BLaER1 treated with 17β-estradiol and CSF1 and Interleukin-3, amounts not matched to agents 10 nM and 100 nM (cell line): ENCODE measurements at regions not wholly inside any gene's neighbourhood (a gene's known extent, or its start where the extent isn't known, plus 50 kb on each side); places are given as distances from the start of the nearest gene placed in this dataset.
"Not testable (repeated sequence)": the region's sequence is repeated elsewhere in the genome, so short reads cannot be mapped to it uniquely, and the experiment has no call there.

Experiments
- H3K27ac ChIP-seq, 11 experiments: shearing (Covaris generic); formaldehyde crosslinking; 2 replicates each; pipeline ENCODE4 v1.8.1; 2022
- H3K27me3 ChIP-seq, 11 experiments: shearing (Covaris generic); formaldehyde crosslinking; 2 replicates each; pipeline ENCODE4 v1.8.1; 2022
- H3K36me3 ChIP-seq, 11 experiments: shearing (Covaris generic); formaldehyde crosslinking; 2 replicates each; pipeline ENCODE4 v1.8.1; 2022
- H3K4me1 ChIP-seq, 10 experiments: shearing (Covaris generic); formaldehyde crosslinking; 2 replicates each; pipeline ENCODE4 v1.8.1; 2022
- H3K4me2 ChIP-seq, 11 experiments: shearing (Covaris generic); formaldehyde crosslinking; 2 replicates each; pipeline ENCODE4 v1.8.1; 2022
- H3K4me3 ChIP-seq, 10 experiments: shearing (Covaris generic); formaldehyde crosslinking; 2 replicates each; pipeline ENCODE4 v1.8.1; 2022
- H3K9ac ChIP-seq, 11 experiments: shearing (Covaris generic); formaldehyde crosslinking; 2 replicates each; pipeline ENCODE4 v1.8.1; 2022
- H3K9me3 ChIP-seq, 11 experiments: shearing (Covaris generic); formaldehyde crosslinking; replicated peaks in 1 of 11; 2 replicates each; pipeline ENCODE4 v1.8.1; 2022
- H4K20me1 ChIP-seq, 11 experiments: shearing (Covaris generic); formaldehyde crosslinking; 2 replicates each; pipeline ENCODE4 v1.8.1; 2022
- Cebpa-rat ChIP-seq, 11 experiments: shearing (Covaris generic); IDR thresholded peaks; 2 replicates each; pipeline ENCODE4 v1.8.1; 2022

DNA sequence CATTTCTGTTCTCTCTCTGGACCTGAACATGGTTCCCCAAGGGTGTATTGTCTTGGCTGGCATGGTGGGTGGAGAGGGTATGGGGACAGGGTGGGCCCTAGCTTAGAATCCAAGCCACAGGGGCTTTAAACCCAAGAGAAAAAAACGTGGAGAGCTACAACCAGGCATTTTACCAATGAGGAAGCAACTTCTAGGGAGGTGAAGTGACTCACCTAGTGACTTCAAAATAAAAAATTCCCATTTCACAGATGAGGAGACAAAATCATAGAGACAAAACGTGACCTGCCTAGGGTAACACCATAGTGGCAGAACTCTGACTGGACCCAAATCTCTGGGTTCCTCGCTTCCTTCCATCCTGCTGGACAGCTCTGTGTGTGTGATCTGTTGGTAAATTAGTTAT is 216.8 kb downstream of the RPLP1 start:
- Histone ChIP-seq H3K4me1 (peaks cover 40 to 56% (median 45%) of the 10 kb centered on the region in 10 experiments), H3K4me2 (peak overlapping the region; percentile 45 to 99 (median 86); a peak in 20 of 22 replicates), H3K27me3 (peaks cover 53 to 87% (median 73%) of the 10 kb centered on the region in 11 experiments), H3K4me3 (no peak overlapping the region), H4K20me1 (peaks cover 0 to 64% (median 56%) of the 10 kb centered on the region in 11 experiments; a peak in 19 of 22 replicates), H3K9me3 (no peaks in the 10 kb centered on the region), H3K9ac (no peak overlapping the region), H3K27ac (no peak overlapping the region), H3K36me3 (no peaks in the 10 kb centered on the region)
- no peak for TF ChIP-seq Cebpa-rat (IDR thresholded peaks at IDR 0.05)

DNA sequence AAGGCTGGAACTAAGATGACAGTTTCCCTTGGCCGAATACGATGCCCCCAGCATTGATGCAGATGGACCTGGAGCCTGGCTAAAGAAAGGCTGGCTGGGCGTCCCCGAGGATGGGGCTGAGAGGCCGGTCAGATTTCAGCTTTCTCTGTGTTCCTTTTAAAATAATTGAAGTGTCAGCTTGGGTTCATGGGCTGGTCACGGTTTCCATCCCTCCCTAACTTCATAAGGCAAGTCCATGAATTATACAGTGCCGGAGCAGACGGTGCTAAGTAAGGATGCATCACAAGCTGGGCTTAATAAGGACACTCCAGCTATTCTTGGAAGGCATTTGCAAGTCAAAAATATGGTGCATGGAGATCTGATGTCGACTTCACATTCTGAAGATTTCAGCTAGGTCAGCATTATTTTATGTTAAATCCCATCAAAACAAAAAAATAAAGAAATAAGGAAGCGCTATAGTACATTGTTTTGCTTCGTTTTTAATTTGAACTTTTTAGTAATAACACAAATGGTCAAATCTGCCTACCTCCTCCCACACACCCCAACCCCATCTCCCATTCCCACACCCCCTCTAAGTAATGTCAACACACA is 220.8 kb downstream of the RPLP1 start:
- TF ChIP-seq Cebpa-rat (IDR thresholded peaks at IDR 0.05), result no peak

DNA sequence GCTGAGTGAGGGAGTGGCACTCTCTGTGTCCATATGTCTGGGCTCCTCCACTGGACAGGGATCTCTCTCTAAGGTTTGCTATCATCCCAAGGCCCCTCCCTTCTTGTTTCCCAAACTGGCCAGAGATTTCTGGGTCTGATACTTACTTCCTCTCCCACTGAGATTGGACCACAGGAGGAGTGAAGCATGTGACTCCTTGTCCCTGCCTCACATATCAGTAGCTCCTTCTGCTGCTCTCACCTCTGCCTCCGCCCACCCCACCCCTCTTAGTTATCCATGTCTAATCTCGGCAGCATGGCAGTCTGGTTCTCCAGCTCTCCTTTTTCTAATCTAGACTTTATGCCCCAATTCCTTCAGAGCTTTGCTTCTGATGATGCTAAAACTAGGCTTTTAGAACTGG is 223.1 kb downstream of the RPLP1 start:
- no peak overlapping the region for H3K4me3 ChIP-seq

More for the DNA sequence above, 220.8 kb downstream of the RPLP1 start:
- H3K36me3 ChIP-seq, result no peaks in the 10 kb centered on the region
- no peak overlapping the region for H3K27ac ChIP-seq
- no peak overlapping the region for H3K4me3 ChIP-seq
- H3K4me2 ChIP-seq, result no peak overlapping the region
- peaks cover 0 to 28% (median 23%) of the 10 kb centered on the region in 11 experiments; a peak in 17 of 22 replicates for H4K20me1 ChIP-seq
- peaks cover 10 to 33% (median 11%) of the 10 kb centered on the region in 10 experiments for H3K4me1 ChIP-seq
- peaks cover 31 to 91% (median 63%) of the 10 kb centered on the region in 11 experiments for H3K27me3 ChIP-seq
- H3K9ac ChIP-seq, result no peak overlapping the region
- no peaks in the 10 kb centered on the region for H3K9me3 ChIP-seq

DNA sequence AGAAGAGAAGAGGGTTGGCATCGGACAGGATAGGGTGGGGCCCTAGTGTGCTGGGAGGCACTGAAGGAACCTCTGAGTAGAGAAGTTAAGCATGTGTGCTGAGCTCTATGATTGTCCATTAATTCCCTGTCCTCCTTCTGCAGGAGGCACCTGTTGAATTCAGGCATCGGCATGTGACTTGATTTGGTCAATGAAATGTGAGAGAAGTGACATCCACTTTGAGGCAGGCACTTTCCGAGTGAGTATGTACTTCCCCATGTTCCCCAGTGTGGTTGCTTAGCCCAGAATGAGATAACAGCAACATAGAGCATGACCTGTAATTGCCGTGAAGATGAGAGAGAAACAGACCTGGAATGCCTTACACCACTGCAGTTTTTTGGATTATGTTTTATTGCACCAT is 224.8 kb downstream of the RPLP1 start:
- H3K9ac ChIP-seq, result no peak overlapping the region
- peaks cover 0 to 51% (median 30%) of the 10 kb centered on the region in 11 experiments; a peak in 18 of 22 replicates for H3K27me3 ChIP-seq
- TF ChIP-seq Cebpa-rat (IDR thresholded peaks at IDR 0.05), result no peak
- H3K36me3 ChIP-seq, result no peaks in the 10 kb centered on the region
- H3K4me3 ChIP-seq, result no peak overlapping the region
- H3K27ac ChIP-seq, result no peak overlapping the region
- H3K4me1 ChIP-seq, result peaks cover 0 to 14% (median 0%) of the 10 kb centered on the region in 10 experiments; a peak in 3 of 20 replicates
- no peak overlapping the region; a peak in 1 of 22 replicates for H3K4me2 ChIP-seq
- H4K20me1 ChIP-seq, result peaks cover 0 to 5% (median 0%) of the 10 kb centered on the region in 11 experiments; a peak in 5 of 22 replicates
- peaks cover 8 to 18% (median 10%) of the 10 kb centered on the region in 11 experiments for H3K9me3 ChIP-seq

More for the DNA sequence above, 223.1 kb downstream of the RPLP1 start:
- peak overlapping the region in 2 of 11 experiments; percentile 3 to 31; a peak in 1 of 22 replicates for H3K4me2 ChIP-seq
- peaks cover 0 to 15% (median 2%) of the 10 kb centered on the region in 11 experiments; a peak in 7 of 22 replicates for H4K20me1 ChIP-seq
- H3K9me3 ChIP-seq, result 0 out of 22 replicates have a peak, but pooled peaks cover 0 to 4% (median 0%) of the 10 kb centered on the region in 11 experiments
- H3K27me3 ChIP-seq, result peaks cover 8 to 68% (median 46%) of the 10 kb centered on the region in 11 experiments
- TF ChIP-seq Cebpa-rat (IDR thresholded peaks at IDR 0.05), result no peak
- H3K27ac ChIP-seq, result no peak overlapping the region
- H3K4me1 ChIP-seq, result peaks cover 0 to 14% (median 0%) of the 10 kb centered on the region in 10 experiments; a peak in 3 of 20 replicates
- H3K9ac ChIP-seq, result no peak overlapping the region
- no peaks in the 10 kb centered on the region for H3K36me3 ChIP-seq

DNA sequence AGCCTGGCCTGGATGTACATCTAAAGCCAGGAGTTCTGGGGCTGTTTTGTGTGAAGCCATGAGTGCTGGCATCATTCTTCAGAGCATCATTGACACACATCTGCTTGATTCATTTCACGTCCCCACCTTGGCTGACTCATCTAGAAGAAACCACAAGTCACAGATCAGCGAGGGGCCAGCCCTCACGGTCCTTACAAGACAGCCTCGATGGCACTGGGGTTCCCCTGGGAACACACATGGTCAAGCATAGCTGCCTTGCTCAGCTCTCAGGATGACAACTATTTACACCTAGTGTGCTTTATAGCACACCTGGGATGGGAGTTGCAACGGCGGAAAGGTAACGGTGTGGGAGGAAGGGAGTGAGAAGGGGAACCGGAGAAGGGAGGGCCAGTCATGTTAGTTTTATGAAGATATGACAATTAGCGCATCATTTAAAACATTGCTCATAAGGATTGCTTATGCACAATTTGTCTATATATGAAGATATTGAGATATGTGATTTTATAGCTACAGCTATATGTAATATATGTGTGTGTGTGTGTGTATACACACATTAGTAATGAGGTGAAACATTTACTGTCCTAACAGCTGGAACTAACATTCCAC is 227.1 kb downstream of the RPLP1 start:
- no peak overlapping the region; a peak in 1 of 22 replicates for H3K4me2 ChIP-seq
- no peak overlapping the region for H3K4me3 ChIP-seq

DNA sequence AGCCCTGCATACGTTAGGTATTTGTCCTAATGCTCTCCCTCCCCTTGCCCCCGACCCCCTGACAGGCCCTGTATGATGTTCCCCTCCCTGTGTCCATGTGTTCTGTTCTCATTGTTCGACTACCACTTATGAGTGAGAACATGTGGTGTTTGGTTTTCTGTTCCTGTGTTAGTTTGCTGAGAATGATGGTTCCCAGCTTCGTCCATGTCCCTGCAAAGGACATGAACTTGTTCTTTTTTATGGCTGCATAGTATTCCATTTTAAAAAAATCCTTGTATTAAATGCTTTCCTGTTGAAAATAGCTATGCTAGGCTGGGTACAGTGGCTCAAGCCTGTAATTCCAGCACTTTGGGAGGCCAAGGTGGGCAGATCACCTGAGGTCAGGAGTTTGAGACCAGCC is 232.2 kb downstream of the RPLP1 start:
- not testable (repeated sequence) for H3K4me1 ChIP-seq, H4K20me1 ChIP-seq, H3K4me2 ChIP-seq, H3K36me3 ChIP-seq, H3K9ac ChIP-seq, H3K27ac ChIP-seq, H3K27me3 ChIP-seq, H3K4me3 ChIP-seq
- H3K9me3 ChIP-seq, result peaks cover 45 to 68% (median 61%) of the 10 kb centered on the region in 11 experiments

More for the DNA sequence above, 227.1 kb downstream of the RPLP1 start:
- Histone ChIP-seq H3K27me3 (peaks cover 0 to 33% (median 17%) of the 10 kb centered on the region in 11 experiments; a peak in 17 of 22 replicates), H3K9me3 (peaks cover 27 to 38% (median 31%) of the 10 kb centered on the region in 11 experiments), H4K20me1 (peaks cover 0 to 2% (median 0%) of the 10 kb centered on the region in 11 experiments; a peak in 3 of 22 replicates), H3K4me1 (peaks cover 0 to 14% (median 0%) of the 10 kb centered on the region in 10 experiments; a peak in 3 of 20 replicates), H3K27ac (no peak overlapping the region), H3K9ac (no peak overlapping the region), H3K36me3 (no peaks in the 10 kb centered on the region)
- TF ChIP-seq Cebpa-rat (IDR thresholded peaks at IDR 0.05), result no peak

DNA sequence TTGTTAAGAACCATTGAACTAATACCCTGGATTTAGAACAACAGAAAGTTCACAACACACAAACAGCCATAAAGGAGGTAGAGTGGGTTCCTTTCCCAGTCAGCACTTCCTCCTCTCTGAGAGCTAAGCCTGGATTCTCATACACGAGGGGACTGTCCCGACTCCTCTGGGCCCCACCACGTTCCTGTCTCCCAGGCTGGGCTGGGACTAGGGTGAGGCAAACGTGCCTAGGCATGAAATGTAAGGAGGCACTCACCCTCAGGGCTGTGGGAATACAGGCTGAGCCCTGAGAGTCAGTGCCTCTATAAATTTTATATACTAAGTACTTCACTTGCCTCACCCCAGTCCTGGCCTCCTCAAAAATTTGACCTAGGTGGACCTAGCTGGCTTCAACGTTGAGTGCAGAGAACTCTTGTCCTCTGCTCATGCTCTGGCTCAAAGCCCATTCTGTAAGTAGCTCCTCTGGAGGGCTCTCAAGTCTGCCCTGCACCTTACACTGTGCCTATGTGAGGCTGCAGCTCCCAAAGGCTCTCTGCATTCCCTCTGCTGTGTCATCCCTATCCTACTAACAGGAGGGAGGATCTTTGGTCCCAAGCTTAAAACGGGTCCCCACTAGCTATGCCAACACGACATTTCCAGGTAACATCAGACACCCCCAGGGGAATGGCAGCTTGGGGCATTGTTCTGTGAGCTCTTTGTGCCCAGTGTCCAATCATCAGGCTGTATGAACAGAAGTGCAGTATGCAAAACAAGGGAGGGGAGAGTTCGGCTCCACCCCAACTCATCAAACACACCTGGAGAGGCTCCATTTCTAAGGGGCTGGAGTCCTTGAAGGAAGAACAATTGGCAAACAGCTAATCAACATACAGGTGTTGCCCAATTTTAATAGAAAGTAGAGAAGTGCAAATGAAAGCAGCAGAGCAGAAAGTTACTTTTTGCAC is 233.2 kb downstream of the RPLP1 start:
- no peak overlapping the region for H3K4me2 ChIP-seq
- H3K9me3 ChIP-seq, result peaks cover 53 to 77% (median 70%) of the 10 kb centered on the region in 11 experiments
- TF ChIP-seq Cebpa-rat (IDR thresholded peaks at IDR 0.05), result no peak
- no peaks in the 10 kb centered on the region for H3K4me1 ChIP-seq
- H3K9ac ChIP-seq, result no peak overlapping the region
- no peaks in the 10 kb centered on the region; a peak in 1 of 22 replicates for H3K27me3 ChIP-seq
- H3K27ac ChIP-seq, result no peak overlapping the region
- H3K4me3 ChIP-seq, result no peak overlapping the region
- H4K20me1 ChIP-seq, result no peaks in the 10 kb centered on the region; a peak in 1 of 22 replicates
- H3K36me3 ChIP-seq, result peaks cover 0 to 6% (median 0%) of the 10 kb centered on the region in 11 experiments; a peak in 1 of 22 replicates

DNA sequence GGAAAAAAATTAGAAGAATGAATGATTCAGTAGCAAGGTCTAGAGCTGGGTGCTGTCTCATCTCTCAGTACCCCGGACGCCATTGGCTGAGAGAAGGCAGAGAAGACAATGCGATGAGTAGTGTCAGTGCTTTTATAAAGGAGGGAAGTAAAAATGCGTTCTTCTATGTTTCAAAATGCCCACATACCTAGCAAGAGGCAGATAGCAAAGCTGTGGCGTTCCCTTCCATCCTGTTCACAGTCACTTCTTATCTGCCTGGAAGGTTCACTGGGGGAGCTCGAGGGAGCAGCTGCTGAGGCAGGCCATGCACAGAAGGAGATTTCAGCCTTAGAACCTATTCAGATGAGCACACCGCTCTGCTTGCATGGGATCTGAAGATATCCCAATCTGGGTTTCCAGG is 234.0 kb downstream of the RPLP1 start:
- Histone ChIP-seq H3K27ac (no peak overlapping the region), H3K36me3 (peaks cover 0 to 6% (median 0%) of the 10 kb centered on the region in 11 experiments; a peak in 1 of 22 replicates), H3K27me3 (no peaks in the 10 kb centered on the region), H3K4me2 (no peak overlapping the region), H3K9ac (no peak overlapping the region), H3K9me3 (peaks cover 53 to 74% (median 67%) of the 10 kb centered on the region in 11 experiments), H3K4me1 (no peaks in the 10 kb centered on the region), H4K20me1 (no peaks in the 10 kb centered on the region), H3K4me3 (no peak overlapping the region)
- no peak for TF ChIP-seq Cebpa-rat (IDR thresholded peaks at IDR 0.05)
